ENCODE measurements at regions not wholly inside any gene's neighbourhood (a gene's known extent, or its start where the extent isn't known, plus 50 kb on each side); places are given as distances from the start of the nearest gene placed in this dataset.
"Not testable (repeated sequence)": the region's sequence is repeated elsewhere in the genome, so short reads cannot be mapped to it uniquely, and the experiment has no call there.

- FAIRE-seq = no peak
Observed at GRCh38 chr10:78419481-78420265, 386.0 kb downstream of the RPS24 start.

- FAIRE-seq = no peak
Observed at GRCh38 chr10:78420946-78421735, 387.5 kb downstream of the RPS24 start.

GRCh38 chr10:78424050-78424449 lies 390.4 kb downstream of the RPS24 start:
- FAIRE-seq = not testable (repeated sequence)

- FAIRE-seq = no peak
Observed at GRCh38 chr10:78424723-78425122, 391.1 kb downstream of the RPS24 start.

DNA sequence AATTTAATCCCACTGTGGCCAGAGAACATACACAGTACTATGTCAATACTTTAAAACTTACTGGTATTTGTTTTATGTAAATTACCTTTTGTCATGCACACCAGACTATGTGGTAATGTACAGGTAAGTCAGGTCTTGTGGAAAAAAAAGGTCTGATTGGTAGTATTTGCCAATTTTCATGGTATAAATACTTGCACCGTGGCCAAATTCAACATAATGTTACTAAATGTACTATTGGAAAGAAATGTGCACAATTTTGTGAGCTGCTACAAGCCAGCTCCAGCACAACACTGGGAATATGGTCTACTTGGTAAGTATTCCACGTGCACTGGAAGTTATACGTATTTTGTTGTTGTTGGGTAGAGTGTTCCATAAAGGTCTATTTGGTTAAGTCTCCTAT lies 392.5 kb downstream of the RPS24 start:
- no peak for FAIRE-seq

DNA sequence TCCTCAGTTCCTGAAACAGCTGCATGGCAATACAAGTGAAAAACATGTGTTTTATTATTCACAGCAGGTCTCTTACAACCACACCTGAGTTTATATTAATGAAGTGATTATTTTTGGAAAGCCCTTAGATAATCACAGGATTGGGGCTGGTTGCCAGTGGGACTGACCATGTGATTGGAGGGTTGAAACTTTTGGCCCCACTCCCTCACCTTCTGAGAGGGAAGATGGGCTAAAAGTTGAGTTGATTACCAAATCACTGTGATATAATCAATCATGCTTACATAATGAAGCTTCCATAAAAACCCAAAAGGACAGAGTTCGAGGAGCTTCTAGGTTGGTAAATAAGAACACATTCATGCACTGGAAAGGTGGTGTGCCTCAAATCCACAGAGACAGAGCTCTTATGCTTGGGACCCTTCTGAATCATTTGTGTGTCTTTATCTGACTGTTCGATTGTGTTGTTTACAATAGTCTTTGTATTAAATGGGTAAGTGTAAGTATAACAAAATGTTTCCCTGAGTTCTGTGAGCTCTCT lies 393.9 kb downstream of the RPS24 start:
- no peak for FAIRE-seq

- no peak for FAIRE-seq
Observed at GRCh38 chr10:78428579-78428978, 394.9 kb downstream of the RPS24 start.

- no peak for FAIRE-seq
Observed at GRCh38 chr10:78429984-78430383, 396.3 kb downstream of the RPS24 start.

DNA sequence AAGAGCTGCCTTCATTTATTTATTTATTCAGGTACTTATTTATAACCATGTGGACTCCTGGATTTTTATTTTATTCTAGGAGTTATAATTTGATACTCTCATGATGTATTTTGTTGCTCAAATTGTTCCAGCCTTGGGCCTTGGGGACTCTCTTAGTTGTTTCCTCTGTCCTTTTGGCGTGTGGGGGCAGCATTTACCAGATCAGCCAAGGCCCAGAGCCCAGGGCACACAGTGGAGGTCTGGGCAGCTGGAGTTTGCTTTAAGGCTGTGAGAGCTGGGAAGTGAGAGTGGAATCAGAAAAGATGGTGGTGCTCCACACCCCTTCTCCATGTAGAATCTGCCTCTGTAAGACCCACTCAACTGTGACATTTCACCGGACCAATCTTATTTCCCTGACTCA lies 398.9 kb downstream of the RPS24 start:
- no peak for FAIRE-seq

- FAIRE-seq = no peak
Observed at GRCh38 chr10:78433076-78433595, 399.5 kb downstream of the RPS24 start.

DNA sequence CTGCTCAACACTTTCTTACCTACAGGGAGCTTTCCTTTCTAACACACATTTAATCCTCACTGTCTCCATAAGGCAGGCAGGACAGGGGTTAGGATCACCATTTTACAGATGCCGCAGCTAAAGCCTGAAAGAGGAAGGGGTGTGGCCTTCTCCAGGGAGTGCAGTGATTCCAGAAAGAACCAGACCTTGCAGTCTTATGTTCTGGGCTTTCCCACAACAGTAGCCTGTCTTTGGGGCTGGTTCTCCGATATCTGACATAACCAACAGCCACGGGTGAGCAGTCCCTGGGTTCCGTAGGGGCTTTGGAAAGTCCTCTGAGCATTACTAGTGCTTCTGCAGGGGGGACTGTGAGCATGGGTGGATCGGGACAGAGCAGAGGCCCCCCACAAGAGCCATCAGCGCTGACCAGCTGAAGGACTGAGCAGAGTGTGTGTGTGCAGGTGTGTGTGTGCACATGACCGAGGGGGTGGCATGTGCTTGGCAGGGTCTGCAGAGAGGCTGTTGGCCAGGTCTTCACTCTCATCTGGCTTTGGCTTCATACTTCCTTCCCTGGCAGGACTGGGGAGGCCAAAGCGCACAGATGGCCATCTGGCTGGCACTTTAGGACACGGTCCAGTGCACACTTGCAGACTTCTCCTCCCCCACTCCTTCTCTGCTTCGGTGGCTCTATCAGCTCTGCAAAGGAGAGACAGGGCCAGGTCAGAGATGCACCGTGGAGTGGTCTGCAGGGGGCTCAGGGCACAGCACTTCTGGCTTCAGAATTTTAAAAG lies 400.3 kb downstream of the RPS24 start:
- FAIRE-seq = no peak

- no peak for FAIRE-seq
Observed at GRCh38 chr10:78434886-78435285, 401.2 kb downstream of the RPS24 start.

GRCh38 chr10:78435484-78436221 lies 402.0 kb downstream of the RPS24 start:
- no peak for FAIRE-seq

DNA sequence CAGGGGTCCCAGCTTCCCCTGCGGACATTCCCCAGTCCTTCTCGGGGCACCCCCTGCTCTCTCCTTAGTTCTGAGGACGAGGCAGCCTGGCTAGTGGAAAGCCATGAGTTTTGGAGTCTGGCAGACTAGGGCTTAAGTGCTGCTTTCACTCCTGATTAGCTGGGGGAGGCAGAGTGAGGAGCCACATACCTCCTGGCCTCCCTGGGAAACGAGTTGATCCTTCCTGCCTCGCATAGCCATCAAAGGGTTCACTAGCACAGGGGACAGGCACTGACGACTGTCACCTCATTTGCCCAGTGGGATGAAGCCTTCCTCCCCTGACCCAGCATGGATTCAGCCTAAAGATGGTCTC lies 402.5 kb downstream of the RPS24 start:
- no peak for FAIRE-seq

DNA sequence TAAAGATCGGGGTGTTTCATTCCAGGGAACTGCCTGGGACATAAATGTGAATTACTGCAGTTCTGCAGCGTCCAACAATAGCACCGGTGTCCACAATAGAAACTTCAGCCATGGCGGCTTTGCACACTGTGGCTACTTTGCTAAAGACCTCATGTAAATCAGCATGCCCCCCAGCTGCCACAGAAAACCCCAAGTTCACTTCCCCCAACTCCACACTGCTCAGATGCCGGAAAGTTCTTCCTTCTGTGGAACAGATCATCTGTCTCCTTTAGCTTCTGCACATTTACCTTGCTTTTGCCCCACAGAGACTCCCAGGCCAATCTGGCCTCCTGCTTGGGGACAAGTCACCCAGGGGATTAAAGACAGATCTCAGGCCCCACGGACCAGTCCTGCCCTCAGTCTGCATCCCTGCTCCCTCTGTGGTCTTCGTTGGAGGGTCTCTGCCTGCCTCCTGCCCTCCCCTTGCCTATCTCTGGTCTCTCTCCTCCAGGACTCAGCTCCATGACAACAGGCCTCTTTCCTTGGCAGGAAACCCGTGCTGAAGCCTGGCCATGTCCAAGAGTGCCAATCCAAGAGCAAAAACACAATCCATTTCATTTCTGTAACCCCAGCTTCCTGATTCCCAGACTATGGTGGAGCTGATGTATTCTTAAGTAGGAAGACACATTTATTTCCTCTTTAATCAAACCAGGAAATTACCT lies 403.2 kb downstream of the RPS24 start:
- no peak for FAIRE-seq

DNA sequence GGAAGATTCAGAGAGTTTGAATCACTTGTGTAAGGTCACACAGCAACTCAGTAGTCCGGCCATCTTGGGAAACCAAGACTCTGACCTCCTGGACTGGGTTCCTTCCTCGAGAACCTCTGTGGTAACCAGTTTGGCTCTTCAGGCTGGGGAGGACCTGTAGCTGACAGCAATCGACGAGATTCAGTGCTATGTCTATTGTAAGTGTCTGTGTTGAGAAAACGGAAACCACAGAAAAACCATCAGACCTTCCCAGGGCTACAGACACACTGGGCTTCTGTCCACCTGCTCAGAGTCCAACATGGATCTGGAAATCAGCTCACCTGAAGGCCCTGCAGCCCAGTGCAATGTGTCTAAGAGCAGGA lies 403.7 kb downstream of the RPS24 start:
- no peak for FAIRE-seq

DNA sequence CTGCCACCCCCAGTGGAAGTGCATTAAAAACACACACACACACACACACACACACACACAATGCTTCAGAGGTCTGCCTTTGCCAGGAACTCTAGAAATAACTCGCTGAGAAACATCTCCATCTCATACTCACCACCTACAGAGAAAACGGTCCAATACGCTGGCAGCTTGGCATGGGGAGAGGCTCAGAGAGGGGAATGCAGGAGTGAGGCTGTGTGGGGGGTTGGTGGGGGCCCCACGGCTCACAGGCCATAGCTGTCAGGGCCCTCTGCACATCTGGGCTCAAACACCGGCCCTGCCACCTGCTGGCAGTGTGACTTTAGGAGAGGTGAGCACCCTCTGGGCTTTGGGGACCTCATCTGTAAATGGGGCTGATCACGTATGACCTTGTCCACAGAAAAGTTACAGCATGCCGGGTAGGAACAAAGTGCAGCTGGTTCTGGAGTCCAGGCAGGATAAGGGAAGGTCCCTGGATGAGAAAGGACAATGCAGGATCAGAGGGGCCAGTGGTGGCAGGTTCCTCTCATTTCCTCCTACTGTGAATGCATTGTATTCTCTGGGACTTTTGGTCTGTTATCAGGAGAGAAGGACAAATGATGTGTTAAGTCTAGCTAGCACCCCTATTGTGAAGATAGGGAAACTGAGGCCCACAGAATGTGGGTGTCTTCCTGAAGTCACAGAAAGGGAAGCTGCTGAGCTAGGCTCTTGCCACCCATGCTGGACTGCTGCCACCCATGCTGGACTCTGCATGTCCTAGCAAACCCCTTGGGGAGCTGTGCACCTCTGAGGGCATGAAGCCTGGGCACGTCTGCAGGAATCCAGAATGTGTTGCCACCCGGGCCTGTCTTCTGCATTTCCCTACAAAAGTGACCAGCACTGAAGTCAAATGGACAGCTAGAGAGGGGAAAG lies 404.6 kb downstream of the RPS24 start:
- no peak for FAIRE-seq

DNA sequence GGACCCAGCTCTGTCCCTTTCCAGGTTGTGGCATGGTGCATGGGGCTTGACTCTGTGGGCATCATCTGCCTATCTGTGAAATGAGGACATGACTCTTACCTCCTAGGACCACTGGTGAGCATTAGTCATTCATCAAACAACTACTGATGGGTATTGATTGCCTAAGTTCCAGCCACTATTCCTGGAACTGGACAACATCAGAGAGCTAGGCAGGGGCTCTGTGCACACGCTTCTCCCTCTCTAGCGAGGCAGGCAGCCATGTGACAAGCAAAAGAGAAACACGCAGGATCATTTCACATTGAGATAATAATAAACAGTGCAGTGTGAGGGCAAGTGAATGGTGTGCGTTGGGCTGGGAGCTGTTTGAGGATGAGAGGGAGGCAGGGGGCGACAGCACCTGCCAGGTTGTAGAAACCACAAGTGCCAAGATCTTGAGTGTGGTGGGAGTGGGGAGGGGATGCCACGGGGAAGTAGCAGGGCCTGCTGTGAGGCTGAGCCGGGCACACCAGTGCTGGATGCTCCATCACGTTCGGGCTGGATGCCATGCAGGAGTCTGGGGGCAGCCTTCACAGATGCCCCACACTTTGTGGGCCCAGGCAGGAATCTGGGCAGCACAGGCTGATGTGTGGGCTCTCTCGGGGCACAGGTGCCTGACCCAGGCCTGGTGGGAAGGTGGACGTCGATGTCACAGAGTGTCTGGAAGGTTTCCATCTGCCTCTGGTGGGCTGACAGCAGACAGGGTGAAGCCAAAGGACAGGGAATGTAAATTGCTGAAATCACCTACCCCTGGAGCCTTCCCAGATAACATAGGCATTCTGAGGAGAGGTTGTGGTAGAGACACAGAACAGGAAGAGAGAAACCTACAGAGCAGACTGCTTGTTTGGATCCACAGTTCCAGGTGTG lies 405.5 kb downstream of the RPS24 start:
- FAIRE-seq = no peak

GRCh38 chr10:78441010-78441409 lies 407.3 kb downstream of the RPS24 start:
- FAIRE-seq = no peak

DNA sequence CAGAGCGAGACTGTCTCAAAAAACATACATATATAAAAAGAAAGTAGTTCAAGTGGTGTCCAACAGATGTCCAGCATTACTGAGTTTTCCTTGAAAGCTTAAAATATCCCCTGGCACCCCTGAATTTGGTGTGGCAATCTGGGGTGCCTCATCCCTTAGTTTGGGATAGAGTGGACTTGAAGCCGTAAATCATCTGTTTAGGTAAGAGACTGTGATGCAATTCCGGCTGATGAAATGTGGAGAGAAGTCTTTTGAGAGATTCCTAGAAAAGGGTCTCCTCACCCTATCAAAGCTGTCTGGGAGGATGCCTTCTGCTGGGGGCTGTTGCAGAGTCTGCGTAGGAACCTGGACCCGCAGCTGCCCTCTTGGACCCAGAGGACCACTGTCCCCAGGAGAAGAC lies 408.0 kb downstream of the RPS24 start:
- no peak for FAIRE-seq
